HUES64 (cell line): ENCODE measurements at regions not wholly inside any gene's neighbourhood (a gene's known extent, or its start where the extent isn't known, plus 50 kb on each side); places are given as distances from the start of the nearest gene placed in this dataset.

Experiments used
- H3K27ac ChIP-seq: 2 replicates; pipeline ENCODE4 v1.7.0; 2013; ENCODE audit warnings: low read depth, low read length, inconsistent platforms
- H3K27me3 ChIP-seq: 2 replicates; pipeline ENCODE4 v1.6.1; 2013; ENCODE audit warnings: mild to moderate bottlenecking, low read length; ENCODE audit not compliant: insufficient read depth
- H3K36me3 ChIP-seq: 2 replicates; pipeline ENCODE4 v1.6.1; 2013; ENCODE audit warnings: mild to moderate bottlenecking, low read length; ENCODE audit not compliant: insufficient read depth
- H3K4me1 ChIP-seq: 2 replicates; pipeline ENCODE4 v1.6.1; 2013; ENCODE audit warnings: mild to moderate bottlenecking, low read length, moderate library complexity; ENCODE audit not compliant: insufficient read depth
- H3K4me3 ChIP-seq: 2 replicates; pipeline ENCODE4 v1.5.1; 2013; ENCODE audit warnings: mild to moderate bottlenecking, low read length, moderate library complexity
- H3K9ac ChIP-seq: 2 replicates; pipeline ENCODE4 v1.6.1; 2013; ENCODE audit warnings: mild to moderate bottlenecking, low read depth, low read length
- H3K9me3 ChIP-seq: 2 replicates; pipeline ENCODE4 v1.6.1; 2013; ENCODE audit warnings: low read depth, low read length; ENCODE audit not compliant: insufficient read depth
- WGBS: fragments of 150-250, 120-280 bp; methylation state at CpG from one replicate; pipeline ENCODE4 v1.1.7; 2013; ENCODE audit warnings: missing lambda C conversion rate; 5-methylcytosine and 5-hydroxymethylcytosine counted together

DNA sequence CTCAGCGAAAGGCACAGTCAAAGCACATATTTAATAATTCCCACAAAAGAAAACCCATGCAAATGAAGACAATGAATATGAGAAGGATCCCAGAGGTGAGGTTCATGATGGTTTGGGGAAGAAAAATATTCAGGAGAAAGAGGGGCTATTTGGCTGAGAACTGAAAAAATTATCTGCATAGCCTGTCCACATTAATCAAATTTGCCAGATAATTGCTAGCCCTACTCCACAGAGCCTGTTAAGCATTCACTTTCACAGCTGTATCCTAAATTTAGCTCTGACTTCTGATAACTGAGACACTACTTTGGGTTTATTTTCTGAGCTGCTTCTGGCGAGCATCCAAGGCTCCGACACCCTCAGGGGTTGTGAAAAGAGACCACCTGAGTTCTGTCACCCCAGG is 176.2 kb downstream of the HERPUD2 start:
- H3K4me1 ChIP-seq = no peaks in the 10 kb centered on the region
- no peak overlapping the region for H3K4me3 ChIP-seq
- H3K27ac ChIP-seq = no peak overlapping the region
- H3K9me3 ChIP-seq = no peaks in the 10 kb centered on the region
- peaks cover 5% of the 10 kb centered on the region; the same call in 1 of the 2 replicates for H3K27me3 ChIP-seq
- WGBS = 89% methylated on average over 3 of the region's 3 CpGs
- no peaks in the 10 kb centered on the region for H3K36me3 ChIP-seq
- H3K9ac ChIP-seq = no peak overlapping the region

- H3K4me3 ChIP-seq = no peak overlapping the region
- H3K36me3 ChIP-seq = no peaks in the 10 kb centered on the region
- H3K9ac ChIP-seq = no peak overlapping the region
- no peaks in the 10 kb centered on the region for H3K4me1 ChIP-seq
- H3K9me3 ChIP-seq = no peaks in the 10 kb centered on the region
- WGBS = 95% methylated on average over 1 of the region's 1 CpG
- peaks cover 5% of the 10 kb centered on the region; the same call in 1 of the 2 replicates for H3K27me3 ChIP-seq
- no peak overlapping the region for H3K27ac ChIP-seq
Measured at GRCh38 chr7:35516498-35516897, 178.4 kb downstream of the HERPUD2 start.

DNA sequence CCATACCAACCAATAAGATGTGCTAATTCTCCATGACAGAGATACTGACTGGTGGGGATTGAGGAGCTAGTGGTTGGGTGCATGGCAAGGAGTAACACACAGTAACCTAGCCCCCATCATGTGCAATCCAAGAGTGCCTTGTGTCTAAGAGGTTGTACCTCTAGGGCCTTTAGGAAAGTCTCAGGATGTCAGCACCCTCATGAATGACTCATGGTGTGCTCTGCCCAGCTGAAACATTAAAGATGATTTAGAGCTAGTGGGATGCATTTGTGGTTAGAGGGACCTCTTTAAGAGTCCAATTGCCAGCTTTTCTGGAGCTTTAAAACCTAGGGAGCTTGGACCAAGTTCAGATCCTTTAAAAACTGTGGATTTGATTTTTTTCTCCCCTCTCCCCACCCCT is 181.1 kb downstream of the HERPUD2 start:
- no peaks in the 10 kb centered on the region for H3K36me3 ChIP-seq
- no peak overlapping the region for H3K27ac ChIP-seq
- H3K4me3 ChIP-seq = no peak overlapping the region
- no peak overlapping the region for H3K9ac ChIP-seq
- H3K4me1 ChIP-seq = no peaks in the 10 kb centered on the region
- no peaks in the 10 kb centered on the region for H3K27me3 ChIP-seq
- H3K9me3 ChIP-seq = no peaks in the 10 kb centered on the region

DNA sequence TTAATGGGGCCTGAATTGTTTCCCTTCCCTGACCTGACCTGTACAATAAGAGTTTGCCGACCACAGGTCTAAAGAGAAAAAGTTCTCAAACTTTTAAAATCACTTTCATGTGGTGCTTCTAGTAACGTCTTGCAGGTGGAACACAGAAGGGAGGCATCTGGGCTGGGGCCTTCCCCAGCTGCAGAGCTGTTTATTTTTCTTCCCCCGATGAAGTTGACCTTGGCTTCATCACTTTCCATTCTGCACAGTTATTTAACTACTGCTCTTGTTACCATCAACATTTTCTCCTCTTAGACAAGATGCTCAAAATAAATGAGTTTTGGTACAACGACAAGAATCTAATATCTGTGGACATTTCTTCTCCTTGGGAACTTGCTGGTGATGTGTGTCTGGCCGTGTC is 181.7 kb downstream of the HERPUD2 start:
- Histone ChIP-seq H3K9me3 (no peaks in the 10 kb centered on the region), H3K4me1 (no peaks in the 10 kb centered on the region), H3K4me3 (no peak overlapping the region), H3K27ac (no peak overlapping the region), H3K27me3 (no peaks in the 10 kb centered on the region), H3K36me3 (no peaks in the 10 kb centered on the region), H3K9ac (no peak overlapping the region)
- WGBS = 93% methylated on average over 5 of the region's 5 CpGs

DNA sequence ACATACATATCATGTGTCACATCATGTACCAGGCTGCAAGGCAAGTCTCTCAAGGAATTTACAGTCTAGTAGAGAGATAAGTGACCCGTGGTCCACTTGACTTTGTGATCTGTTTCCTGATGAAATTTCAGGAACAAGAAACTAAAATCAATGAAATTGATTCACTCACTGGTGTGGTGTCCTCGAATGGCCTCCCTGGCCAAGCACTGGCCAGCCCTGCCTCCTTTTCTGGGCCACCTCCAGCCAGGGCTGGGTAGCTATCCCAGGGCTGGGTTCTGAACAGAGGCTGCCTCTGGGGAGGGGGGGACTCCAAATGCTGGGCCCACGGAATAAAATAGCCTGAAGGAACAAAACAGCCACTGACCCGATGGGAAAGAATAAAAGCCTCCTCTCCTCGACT is 182.2 kb downstream of the HERPUD2 start:
- H3K27ac ChIP-seq = no peak overlapping the region
- no peak overlapping the region for H3K9ac ChIP-seq
- no peaks in the 10 kb centered on the region for H3K27me3 ChIP-seq
- no peaks in the 10 kb centered on the region for H3K36me3 ChIP-seq
- H3K9me3 ChIP-seq = no peaks in the 10 kb centered on the region
- no peak overlapping the region for H3K4me3 ChIP-seq
- no peaks in the 10 kb centered on the region for H3K4me1 ChIP-seq
- 88% methylated on average over 5 of the region's 5 CpGs for WGBS

GRCh38 chr7:35508623-35509400 is 186.1 kb downstream of the HERPUD2 start:
- no peaks in the 10 kb centered on the region for H3K9me3 ChIP-seq
- H3K4me3 ChIP-seq = no peak overlapping the region
- H3K27me3 ChIP-seq = no peaks in the 10 kb centered on the region
- H3K36me3 ChIP-seq = no peaks in the 10 kb centered on the region
- H3K9ac ChIP-seq = no peak overlapping the region
- peaks cover 12% of the 10 kb centered on the region for H3K4me1 ChIP-seq
- H3K27ac ChIP-seq = no peak overlapping the region
- WGBS = 83% methylated on average over 3 of the region's 3 CpGs

DNA sequence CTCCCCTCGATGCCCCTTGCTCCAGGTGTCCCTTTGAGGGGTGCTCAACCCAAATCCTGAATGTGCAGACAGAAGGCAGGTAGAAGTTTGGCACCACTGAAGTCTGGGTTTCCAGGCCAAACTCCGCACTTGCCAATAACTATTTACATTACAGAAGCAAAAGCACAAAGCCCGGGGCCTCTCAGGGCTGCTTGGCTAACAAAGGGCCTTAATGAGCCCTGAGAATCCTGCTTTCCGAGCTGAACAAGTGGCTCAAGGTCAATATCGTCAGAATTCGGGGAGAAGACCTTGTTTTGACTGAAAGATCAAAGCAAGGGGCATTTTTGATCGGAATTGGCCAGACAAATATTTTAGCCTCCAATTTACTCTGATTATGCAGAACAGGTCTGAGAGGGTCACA is 189.9 kb downstream of the HERPUD2 start:
- Histone ChIP-seq H3K9me3 (no peaks in the 10 kb centered on the region), H3K27me3 (no peaks in the 10 kb centered on the region), H3K36me3 (no peaks in the 10 kb centered on the region), H3K27ac (no peak overlapping the region), H3K9ac (no peak overlapping the region), H3K4me1 (peaks cover 12% of the 10 kb centered on the region), H3K4me3 (no peak overlapping the region)
- 46% methylated on average over 7 of the region's 7 CpGs for WGBS

DNA sequence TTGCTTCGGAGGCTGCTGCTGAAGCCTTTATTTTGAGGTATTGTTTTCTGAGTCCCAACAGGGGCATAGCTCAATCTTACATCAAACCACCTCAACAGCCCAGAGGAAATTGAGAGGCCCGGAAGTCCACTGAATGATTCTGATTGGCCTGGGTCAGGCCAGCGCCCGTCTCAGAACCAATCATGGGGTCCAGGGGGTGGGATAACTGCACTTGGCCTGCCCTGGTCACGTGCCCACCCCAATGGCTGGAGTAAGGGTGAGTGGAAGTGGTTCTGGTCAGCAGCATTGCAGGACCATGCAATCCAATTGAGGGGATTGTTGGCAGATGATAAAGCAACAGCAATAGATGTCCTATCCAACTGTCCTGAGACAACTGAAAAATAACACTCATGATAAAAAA is 190.6 kb downstream of the HERPUD2 start:
- Histone ChIP-seq H3K27me3 (no peaks in the 10 kb centered on the region), H3K36me3 (no peaks in the 10 kb centered on the region), H3K4me1 (peaks cover 12% of the 10 kb centered on the region), H3K4me3 (no peak overlapping the region), H3K27ac (no peak overlapping the region; the same call in 1 of the 2 replicates), H3K9me3 (no peaks in the 10 kb centered on the region), H3K9ac (no peak overlapping the region)
- 92% methylated on average over 5 of the region's 5 CpGs for WGBS

- peaks cover 12% of the 10 kb centered on the region for H3K4me1 ChIP-seq
- H3K27ac ChIP-seq = no peak overlapping the region
- no peak overlapping the region for H3K9ac ChIP-seq
- no peak overlapping the region for H3K4me3 ChIP-seq
- H3K27me3 ChIP-seq = no peaks in the 10 kb centered on the region
- H3K9me3 ChIP-seq = no peaks in the 10 kb centered on the region
- 91% methylated on average over 3 of the region's 3 CpGs for WGBS
- no peaks in the 10 kb centered on the region for H3K36me3 ChIP-seq
Measured at GRCh38 chr7:35501681-35502080, 193.3 kb downstream of the HERPUD2 start.

- Histone ChIP-seq H3K4me1 (no peaks in the 10 kb centered on the region), H3K27ac (no peak overlapping the region), H3K9ac (no peak overlapping the region), H3K27me3 (no peaks in the 10 kb centered on the region), H3K9me3 (no peaks in the 10 kb centered on the region), H3K4me3 (no peak overlapping the region), H3K36me3 (no peaks in the 10 kb centered on the region)
- 93% methylated on average over 5 of the region's 5 CpGs for WGBS
Measured at GRCh38 chr7:35499226-35499625, 195.7 kb downstream of the HERPUD2 start.

GRCh38 chr7:35498416-35498815 is 196.5 kb downstream of the HERPUD2 start:
- Histone ChIP-seq H3K27me3 (no peaks in the 10 kb centered on the region), H3K36me3 (no peaks in the 10 kb centered on the region), H3K4me3 (no peak overlapping the region), H3K27ac (no peak overlapping the region), H3K4me1 (no peaks in the 10 kb centered on the region), H3K9ac (no peak overlapping the region), H3K9me3 (no peaks in the 10 kb centered on the region)
- WGBS = 94% methylated on average over 6 of the region's 6 CpGs

DNA sequence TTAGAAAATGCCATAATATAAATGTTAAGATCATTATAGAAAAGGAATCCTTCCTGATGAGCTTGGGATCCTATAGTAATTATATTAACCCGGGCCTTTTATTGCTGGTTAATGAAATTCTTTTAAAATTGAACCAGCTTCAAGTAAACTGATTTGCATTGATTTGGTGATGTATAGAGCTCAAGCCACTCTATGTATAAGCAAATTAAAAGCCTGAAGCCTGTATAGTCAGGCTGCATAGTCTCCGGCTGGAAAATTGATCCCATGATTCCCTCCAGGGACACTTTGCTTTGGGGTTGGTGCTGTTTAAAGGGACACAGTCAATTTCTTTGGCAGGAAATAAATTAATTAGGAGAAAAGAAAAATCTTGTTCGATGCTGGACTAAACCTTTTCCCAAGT is 199.1 kb downstream of the HERPUD2 start:
- Histone ChIP-seq H3K27me3 (no peaks in the 10 kb centered on the region), H3K9ac (no peak overlapping the region), H3K36me3 (no peaks in the 10 kb centered on the region), H3K27ac (no peak overlapping the region), H3K4me1 (no peaks in the 10 kb centered on the region), H3K4me3 (no peak overlapping the region), H3K9me3 (no peaks in the 10 kb centered on the region)
- 92% methylated on average over 3 of the region's 3 CpGs for WGBS
